ENCODE measurements at regions not wholly inside any gene's neighbourhood (a gene's known extent, or its start where the extent isn't known, plus 50 kb on each side); places are given as distances from the start of the nearest gene placed in this dataset.

DNA sequence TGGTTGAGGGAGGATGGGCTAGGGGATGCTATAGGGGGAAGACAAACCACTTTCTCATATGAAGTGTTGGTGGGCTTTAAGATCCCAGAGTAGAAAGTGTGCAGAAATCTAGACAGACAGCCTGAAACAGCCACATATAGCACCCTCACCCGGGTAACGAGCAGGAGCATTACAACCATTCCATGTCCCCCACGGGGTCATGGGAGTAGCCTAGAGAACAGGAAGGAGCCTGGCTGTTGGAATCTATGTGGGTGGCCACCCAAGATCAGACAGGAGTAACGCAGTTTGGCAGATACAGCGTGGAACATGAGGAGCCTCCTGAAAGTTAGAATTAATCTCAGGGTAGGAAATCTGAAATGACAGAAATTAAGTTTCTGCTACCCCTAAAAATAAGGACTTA is 146.1 kb upstream of the RAI14 start:
- TF ChIP-seq, protein P1, sequence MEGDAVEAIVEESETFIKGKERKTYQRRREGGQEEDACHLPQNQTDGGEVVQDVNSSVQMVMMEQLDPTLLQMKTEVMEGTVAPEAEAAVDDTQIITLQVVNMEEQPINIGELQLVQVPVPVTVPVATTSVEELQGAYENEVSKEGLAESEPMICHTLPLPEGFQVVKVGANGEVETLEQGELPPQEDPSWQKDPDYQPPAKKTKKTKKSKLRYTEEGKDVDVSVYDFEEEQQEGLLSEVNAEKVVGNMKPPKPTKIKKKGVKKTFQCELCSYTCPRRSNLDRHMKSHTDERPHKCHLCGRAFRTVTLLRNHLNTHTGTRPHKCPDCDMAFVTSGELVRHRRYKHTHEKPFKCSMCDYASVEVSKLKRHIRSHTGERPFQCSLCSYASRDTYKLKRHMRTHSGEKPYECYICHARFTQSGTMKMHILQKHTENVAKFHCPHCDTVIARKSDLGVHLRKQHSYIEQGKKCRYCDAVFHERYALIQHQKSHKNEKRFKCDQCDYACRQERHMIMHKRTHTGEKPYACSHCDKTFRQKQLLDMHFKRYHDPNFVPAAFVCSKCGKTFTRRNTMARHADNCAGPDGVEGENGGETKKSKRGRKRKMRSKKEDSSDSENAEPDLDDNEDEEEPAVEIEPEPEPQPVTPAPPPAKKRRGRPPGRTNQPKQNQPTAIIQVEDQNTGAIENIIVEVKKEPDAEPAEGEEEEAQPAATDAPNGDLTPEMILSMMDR (IDR thresholded peaks at IDR 0.05; ENCODE audit: low read depth, low read length) = no peak
- TF ChIP-seq EZH2phosphoT487 (IDR thresholded peaks at IDR 0.05; ENCODE audit: low read depth) = no peak

Data from OCI-LY3 (cell line).